GM12873 (cell line): ENCODE measurements at regions not wholly inside any gene's neighbourhood (a gene's known extent, or its start where the extent isn't known, plus 50 kb on each side); places are given as distances from the start of the nearest gene placed in this dataset.

Source experiments
- TF ChIP-seq, protein P1 (sequence below): IDR thresholded peaks from 2 replicates; pipeline ENCODE4 v1.5.1; 2012; ENCODE audit warnings: low read depth, mild to moderate bottlenecking, moderate library complexity, low read length, control low read depth; ENCODE audit not compliant: insufficient read depth; ENCODE audit errors: missing control alignments

DNA sequence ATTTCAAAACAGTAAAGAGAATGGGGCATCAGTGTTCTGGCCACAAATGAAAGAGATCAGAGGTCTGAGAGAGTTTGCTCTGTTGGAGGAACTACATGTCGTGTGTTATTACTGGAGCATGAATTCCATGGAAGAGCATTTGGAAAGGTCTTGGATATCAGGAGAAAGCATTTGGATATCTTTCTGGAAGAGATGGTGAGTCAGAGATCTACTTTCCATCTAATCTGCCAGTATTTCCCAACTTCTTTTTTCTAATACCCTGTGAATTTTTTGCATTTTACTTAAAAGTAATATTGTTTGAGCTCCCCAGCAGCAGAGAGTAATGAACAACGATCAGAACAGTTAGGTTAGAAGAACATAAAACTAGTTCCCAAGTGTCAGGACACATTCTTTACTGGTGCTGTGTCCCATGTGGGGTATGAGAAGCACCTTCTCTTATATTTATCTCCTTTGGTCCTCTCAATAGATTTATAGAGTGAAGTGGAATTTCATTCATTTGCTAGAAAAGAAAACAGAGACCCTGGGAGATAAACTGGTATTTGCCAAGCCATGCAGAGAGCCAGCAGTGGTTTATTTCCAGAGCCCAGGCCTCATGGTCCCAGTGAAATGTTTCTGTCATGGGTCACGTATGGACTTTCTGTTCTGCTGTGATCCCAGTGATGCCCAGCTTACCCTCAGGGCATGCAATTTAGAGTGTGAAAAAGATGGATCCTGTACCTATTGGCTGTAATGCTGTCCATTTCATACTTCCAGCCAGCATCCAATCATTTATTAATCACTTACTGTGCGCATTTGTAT lies 130.8 kb upstream of the NT5C1B start:
- TF ChIP-seq, protein P1, sequence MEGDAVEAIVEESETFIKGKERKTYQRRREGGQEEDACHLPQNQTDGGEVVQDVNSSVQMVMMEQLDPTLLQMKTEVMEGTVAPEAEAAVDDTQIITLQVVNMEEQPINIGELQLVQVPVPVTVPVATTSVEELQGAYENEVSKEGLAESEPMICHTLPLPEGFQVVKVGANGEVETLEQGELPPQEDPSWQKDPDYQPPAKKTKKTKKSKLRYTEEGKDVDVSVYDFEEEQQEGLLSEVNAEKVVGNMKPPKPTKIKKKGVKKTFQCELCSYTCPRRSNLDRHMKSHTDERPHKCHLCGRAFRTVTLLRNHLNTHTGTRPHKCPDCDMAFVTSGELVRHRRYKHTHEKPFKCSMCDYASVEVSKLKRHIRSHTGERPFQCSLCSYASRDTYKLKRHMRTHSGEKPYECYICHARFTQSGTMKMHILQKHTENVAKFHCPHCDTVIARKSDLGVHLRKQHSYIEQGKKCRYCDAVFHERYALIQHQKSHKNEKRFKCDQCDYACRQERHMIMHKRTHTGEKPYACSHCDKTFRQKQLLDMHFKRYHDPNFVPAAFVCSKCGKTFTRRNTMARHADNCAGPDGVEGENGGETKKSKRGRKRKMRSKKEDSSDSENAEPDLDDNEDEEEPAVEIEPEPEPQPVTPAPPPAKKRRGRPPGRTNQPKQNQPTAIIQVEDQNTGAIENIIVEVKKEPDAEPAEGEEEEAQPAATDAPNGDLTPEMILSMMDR, result no peak

DNA sequence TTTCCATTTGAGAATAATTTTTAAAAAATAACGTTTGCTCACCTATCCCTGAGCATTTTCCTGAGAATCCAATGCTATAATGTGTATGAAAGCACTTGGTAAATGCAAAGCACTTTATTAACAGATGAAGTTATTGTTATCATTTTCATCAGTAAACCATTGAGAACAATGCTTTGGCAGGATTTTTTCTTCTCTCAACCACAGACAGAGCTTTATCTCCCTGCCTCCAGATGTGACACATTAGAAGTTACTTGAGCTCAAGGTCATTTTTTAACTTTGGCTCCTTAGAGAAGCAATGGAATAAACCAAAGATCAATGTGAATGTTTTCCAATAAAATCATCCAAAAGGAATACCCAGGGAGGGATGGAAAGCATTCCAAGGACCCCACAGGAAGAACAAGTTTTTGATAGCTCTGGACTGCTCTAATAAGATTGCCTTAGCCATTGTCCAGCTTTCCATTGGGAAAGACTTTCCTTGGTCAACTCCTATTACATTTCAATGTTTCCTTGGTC lies 118.9 kb upstream of the NT5C1B start:
- TF ChIP-seq, protein P1, result no peak

GRCh38 chr2:18706001-18706400 lies 116.6 kb upstream of the NT5C1B start:
- TF ChIP-seq, protein P1, result no peak

DNA sequence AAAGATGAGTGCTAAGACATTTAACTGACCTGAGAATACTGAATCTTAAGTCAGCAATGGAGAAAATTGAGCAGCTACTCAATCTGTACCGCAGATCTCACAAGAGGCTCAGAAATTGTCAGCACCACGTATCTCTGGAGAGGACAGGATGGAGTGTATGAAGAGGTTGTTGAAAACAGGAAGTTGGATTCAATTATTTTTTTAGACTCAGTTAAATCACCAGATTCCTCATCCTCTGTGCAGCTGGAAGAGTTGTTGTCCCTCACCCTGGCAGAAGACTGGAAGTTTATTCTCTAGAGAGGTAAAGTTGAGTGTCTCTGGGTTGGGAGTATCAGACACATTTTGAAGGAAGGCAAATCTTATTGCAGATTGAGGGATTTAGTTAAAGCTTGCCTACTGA lies 114.9 kb upstream of the NT5C1B start:
- TF ChIP-seq, protein P1, result no peak

DNA sequence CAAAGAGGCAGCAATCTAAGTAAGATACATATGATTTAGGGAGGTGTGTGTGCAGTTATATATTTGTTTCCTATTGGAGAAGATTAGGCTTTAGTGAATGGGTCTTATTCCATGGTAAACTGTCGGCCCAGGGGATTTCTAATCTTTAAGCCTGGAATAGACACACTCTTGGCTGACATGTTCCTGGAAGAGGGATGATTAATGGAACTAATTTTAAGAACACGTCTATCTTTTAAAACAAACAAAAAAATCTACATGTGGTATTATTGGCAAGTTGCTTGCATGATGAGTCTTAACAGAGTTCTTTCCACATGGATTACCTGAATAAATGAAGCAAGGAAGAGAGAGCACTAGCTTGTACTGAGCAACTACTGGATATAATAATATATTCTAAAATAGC lies 114.2 kb upstream of the NT5C1B start:
- TF ChIP-seq, protein P1, result no peak

DNA sequence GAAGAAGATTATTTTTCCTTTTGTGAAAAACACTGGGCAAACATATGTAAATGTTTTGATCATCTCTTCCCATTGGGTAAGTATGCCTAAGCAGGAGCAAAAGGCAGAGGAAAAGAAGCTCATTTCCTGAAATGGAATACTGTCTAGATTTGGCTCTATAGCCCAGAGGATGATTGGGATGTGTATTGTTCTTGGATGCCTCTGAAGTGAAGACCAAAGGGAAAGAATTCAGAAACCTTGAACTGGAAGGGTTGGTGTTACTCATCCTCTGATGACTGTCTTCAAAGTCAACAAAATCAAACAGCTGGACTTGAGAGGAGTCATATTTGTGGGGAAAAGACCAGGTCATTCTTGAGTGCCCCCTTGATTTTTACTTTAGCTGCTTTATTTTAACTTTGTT lies 112.6 kb upstream of the NT5C1B start:
- TF ChIP-seq, protein P1, result no peak

DNA sequence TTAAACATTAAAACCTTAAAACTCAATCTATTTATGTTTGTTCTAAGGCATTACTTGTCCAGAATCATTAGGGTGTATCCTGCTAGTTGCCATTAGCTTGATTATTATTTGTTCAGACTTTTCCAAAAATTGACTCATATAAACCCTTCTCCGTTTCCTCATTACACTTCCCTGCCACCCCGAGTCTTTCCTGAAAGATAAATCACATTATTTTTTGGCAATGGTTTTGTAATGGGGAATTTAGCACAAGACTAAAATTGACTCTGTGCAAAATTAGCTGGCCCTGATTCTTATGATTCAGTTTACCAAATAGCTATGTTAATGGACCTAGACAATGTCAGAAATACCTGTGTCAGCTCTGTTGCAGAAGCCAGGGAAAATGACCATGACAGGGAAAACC lies 112.2 kb upstream of the NT5C1B start:
- TF ChIP-seq, protein P1, result no peak
